H9 (cell line): ENCODE measurements at regions not wholly inside any gene's neighbourhood (a gene's known extent, or its start where the extent isn't known, plus 50 kb on each side); places are given as distances from the start of the nearest gene placed in this dataset.

Source experiments
- DNase-seq: peaks from one replicate; pipeline ENCODE4 v3.0.0-alpha.2; 2017
- H2AFZ ChIP-seq: one replicate; pipeline ENCODE4 v1.6.1; 2013; ENCODE audit warnings: mild to moderate bottlenecking, low read length, control low read depth, moderate library complexity
- H2AK5ac ChIP-seq: 2 replicates; pipeline ENCODE4 v1.6.1; 2013; ENCODE audit warnings: low read length, control low read depth, mixed read lengths; ENCODE audit not compliant: insufficient read length
- H2BK120ac ChIP-seq: one replicate; pipeline ENCODE4 v1.6.1; 2013; ENCODE audit warnings: low read depth, mild to moderate bottlenecking, low read length, control low read depth, inconsistent platforms; ENCODE audit not compliant: poor library complexity, severe bottlenecking
- H2BK12ac ChIP-seq: 2 replicates; pipeline ENCODE4 v1.6.1; 2013; ENCODE audit warnings: low read length, control low read depth, mixed read lengths, low read depth; ENCODE audit not compliant: insufficient read length
- H2BK15ac ChIP-seq: 2 replicates; pipeline ENCODE4 v1.6.1; 2013; ENCODE audit warnings: low read depth, low read length, control low read depth
- H2BK20ac ChIP-seq: one replicate; pipeline ENCODE4 v1.6.1; 2013; ENCODE audit warnings: low read depth, mild to moderate bottlenecking, low read length, control low read depth, inconsistent platforms; ENCODE audit not compliant: poor library complexity, severe bottlenecking
- H2BK5ac ChIP-seq: 2 replicates; pipeline ENCODE4 v1.6.1; 2013; ENCODE audit warnings: low read length, control low read depth, mixed read lengths; ENCODE audit not compliant: insufficient read length
- H3K14ac ChIP-seq: 2 replicates; pipeline ENCODE4 v1.6.1; 2013; ENCODE audit warnings: low read length, control low read depth; ENCODE audit not compliant: insufficient read depth
- H3K18ac ChIP-seq: 2 replicates; pipeline ENCODE4 v1.6.1; 2013; ENCODE audit warnings: low read depth, mild to moderate bottlenecking, mixed read lengths, low read length, control low read depth; ENCODE audit not compliant: insufficient read length
- H3K23ac ChIP-seq: 2 replicates; pipeline ENCODE4 v1.6.1; 2013; ENCODE audit warnings: low read length, control low read depth, mixed read lengths, low read depth; ENCODE audit not compliant: insufficient read length
- H3K23me2 ChIP-seq: 2 replicates; pipeline ENCODE4 v1.6.1; 2013; ENCODE audit warnings: low read depth, mild to moderate bottlenecking, mixed read lengths, low read length, control low read depth; ENCODE audit not compliant: insufficient read length, poor library complexity, severe bottlenecking
- H3K27ac ChIP-seq: 2 replicates; pipeline ENCODE4 v1.5.1; 2013; ENCODE audit warnings: low read length, control low read depth, mixed read lengths, low read depth; ENCODE audit not compliant: insufficient read length
- H3K27me3 ChIP-seq: 2 replicates; pipeline ENCODE4 v1.6.1; 2013; ENCODE audit warnings: low read length, control low read depth, inconsistent platforms; ENCODE audit not compliant: insufficient read depth
- H3K4ac ChIP-seq: 2 replicates; pipeline ENCODE4 v1.6.1; 2013; ENCODE audit warnings: low read depth, mild to moderate bottlenecking, control low read depth, inconsistent platforms, low read length, moderate library complexity
- H3K4me1 ChIP-seq: 2 replicates; pipeline ENCODE4 v1.6.1; 2013; ENCODE audit warnings: low read length, control low read depth, inconsistent platforms; ENCODE audit not compliant: insufficient read depth
- H3K4me2 ChIP-seq: 2 replicates; pipeline ENCODE4 v1.6.1; 2013; ENCODE audit warnings: low read length, control low read depth, mixed read lengths; ENCODE audit not compliant: insufficient read length, insufficient read depth
- H3K56ac ChIP-seq: 2 replicates; pipeline ENCODE4 v1.6.1; 2013; ENCODE audit warnings: low read depth, mild to moderate bottlenecking, mixed read lengths, low read length, control low read depth; ENCODE audit not compliant: insufficient read length
- H3K79me1 ChIP-seq: 2 replicates; pipeline ENCODE4 v1.6.1; 2013; ENCODE audit warnings: low read depth, mild to moderate bottlenecking, moderate library complexity, low read length, control low read depth, inconsistent platforms; ENCODE audit not compliant: insufficient read depth, poor library complexity, severe bottlenecking
- H3K79me2 ChIP-seq: 2 replicates; pipeline ENCODE4 v1.6.1; 2013; ENCODE audit warnings: low read length, control low read depth, inconsistent platforms; ENCODE audit not compliant: insufficient read depth
- H3K9ac ChIP-seq: 2 replicates; pipeline ENCODE4 v1.6.1; 2013; ENCODE audit warnings: low read length, control low read depth, mixed read lengths; ENCODE audit not compliant: insufficient read length; ENCODE audit errors: extremely low read depth
- H3K9me3 ChIP-seq: one replicate; pipeline ENCODE4 v1.6.1; 2013; ENCODE audit warnings: low read depth, low read length, inconsistent platforms; ENCODE audit not compliant: control insufficient read depth
- H3T11ph ChIP-seq: one replicate; pipeline ENCODE4 v1.6.1; 2013; ENCODE audit warnings: mild to moderate bottlenecking, low read length, control low read depth, inconsistent platforms
- H4K20me1 ChIP-seq: one replicate; pipeline ENCODE4 v1.6.1; 2013; ENCODE audit not compliant: control insufficient read depth, insufficient read length, insufficient read depth
- H4K5ac ChIP-seq: 2 replicates; pipeline ENCODE4 v1.6.1; 2013; ENCODE audit warnings: low read depth, mild to moderate bottlenecking, mixed read lengths, low read length, control low read depth; ENCODE audit not compliant: insufficient read length
- H4K8ac ChIP-seq: replicated peaks from 2 replicates; pipeline ENCODE4 v1.6.1; 2013; ENCODE audit warnings: low read length, control low read depth, mixed read lengths, low read depth; ENCODE audit not compliant: insufficient read length
- H4K91ac ChIP-seq: 2 replicates; pipeline ENCODE4 v1.6.1; 2013; ENCODE audit warnings: low read depth, mild to moderate bottlenecking, moderate library complexity, mixed read lengths, low read length, control low read depth; ENCODE audit not compliant: insufficient read length
- H3K27ac Mint-ChIP-seq, 3 experiments: 2 replicates in 2 of 3; 3 replicates in 1 of 3; pipeline ENCODE4 v1.8.0; 2020 to 2021; ENCODE audit warnings: mixed read lengths in 3 of 3, mild to moderate bottlenecking in 1 of 3, moderate library complexity in 1 of 3
- H3K27me3 Mint-ChIP-seq: 2 replicates; pipeline ENCODE4 v1.8.0; 2021; ENCODE audit warnings: low read depth, mild to moderate bottlenecking, moderate library complexity, mixed read lengths
- H3K36me3 Mint-ChIP-seq, 3 experiments: 2 replicates in 2 of 3; 3 replicates in 1 of 3; pipeline ENCODE4 v1.8.0; 2020 to 2021; ENCODE audit warnings: low read depth in 3 of 3, mixed read lengths in 3 of 3; ENCODE audit not compliant: insufficient read depth in 1 of 3
- H3K4me1 Mint-ChIP-seq, 2 experiments: 2 replicates each; pipeline ENCODE4 v1.8.0; 2020; ENCODE audit warnings: mixed read lengths in 2 of 2
- H3K4me3 Mint-ChIP-seq, 2 experiments: 2 replicates in 1 of 2; 3 replicates in 1 of 2; pipeline ENCODE4 v1.8.0; 2020 to 2021; ENCODE audit warnings: mild to moderate bottlenecking in 2 of 2, mixed read lengths in 2 of 2, moderate library complexity in 1 of 2
- H3K9me3 Mint-ChIP-seq, 2 experiments: 2 replicates in 1 of 2; 3 replicates in 1 of 2; pipeline ENCODE4 v1.8.0; 2020; ENCODE audit warnings: mild to moderate bottlenecking in 2 of 2, mixed read lengths in 2 of 2, moderate library complexity in 1 of 2
- WGBS: extraction: QIAGEN DNeasy Blood & Tissue Kit; methylation state at CpG from one replicate; pipeline ENCODE4 v1.1.7; 2013; ENCODE audit warnings: missing lambda C conversion rate, low lambda C conversion rate, mixed read lengths; ENCODE audit not compliant: insufficient read length; ENCODE audit errors: extremely low coverage; 5-methylcytosine and 5-hydroxymethylcytosine counted together
- TF ChIP-seq, protein P1 (sequence below): fragments of 200-600 bp; sonication (generic); conservative IDR thresholded peaks from 3 replicates; pipeline ENCODE4 v1.8.0; 2021; ENCODE audit warnings: antibody characterized with exemption, mild to moderate bottlenecking

DNA sequence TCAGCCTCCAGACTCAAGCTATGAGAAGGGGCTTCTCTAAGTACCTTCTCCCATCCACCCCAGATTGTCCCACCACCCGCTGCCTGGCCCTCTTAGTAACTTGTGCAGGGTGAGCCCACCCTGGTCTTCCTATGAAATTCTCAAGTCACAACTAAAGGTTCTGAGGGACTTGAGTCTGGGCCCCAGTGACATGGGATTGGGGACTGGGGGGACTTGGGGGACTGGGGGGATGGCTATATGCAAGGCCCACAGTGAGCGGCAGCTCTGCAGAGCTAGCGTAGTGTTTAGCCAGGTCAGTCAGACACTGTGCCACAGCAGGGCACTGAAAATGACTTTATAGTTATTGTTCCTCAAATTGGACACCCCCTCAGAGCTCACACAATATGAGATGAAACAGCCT, 622.3 kb upstream of the CADM1 start:
- no peak overlapping the region for H3K9ac ChIP-seq
- H3K9me3 ChIP-seq, result no peaks in the 10 kb centered on the region
- Mint-ChIP-seq H3K36me3 (no peaks in the 10 kb centered on the region), H3K27me3 (no peaks in the 10 kb centered on the region; the same call in none of the 2 replicates), H3K4me3 (no peak overlapping the region), H3K27ac (no peak overlapping the region), H3K4me1 (no peaks in the 10 kb centered on the region), H3K9me3 (no peaks in the 10 kb centered on the region)
- no peak overlapping the region for H4K91ac ChIP-seq
- no peak overlapping the region for H3K23ac ChIP-seq
- H3K56ac ChIP-seq, result no peak overlapping the region
- H4K5ac ChIP-seq, result no peak overlapping the region
- H2BK5ac ChIP-seq, result no peak overlapping the region
- H3K4me2 ChIP-seq, result no peak overlapping the region
- no peak overlapping the region for H3T11ph ChIP-seq
- H3K18ac ChIP-seq, result no peak overlapping the region
- H2BK12ac ChIP-seq, result no peak overlapping the region
- H4K8ac ChIP-seq, result no peak overlapping the region
- no peak overlapping the region for H2BK15ac ChIP-seq
- H3K14ac ChIP-seq, result no peak overlapping the region
- H3K79me2 ChIP-seq, result no peaks in the 10 kb centered on the region
- H3K23me2 ChIP-seq, result no peaks in the 10 kb centered on the region
- no peak overlapping the region for H2AK5ac ChIP-seq
- DNase-seq, result no peak
- no peak overlapping the region for H2BK120ac ChIP-seq
- H4K20me1 ChIP-seq, result peaks cover 3% of the 10 kb centered on the region
- H3K27me3 ChIP-seq, result no peaks in the 10 kb centered on the region
- TF ChIP-seq, protein P1, sequence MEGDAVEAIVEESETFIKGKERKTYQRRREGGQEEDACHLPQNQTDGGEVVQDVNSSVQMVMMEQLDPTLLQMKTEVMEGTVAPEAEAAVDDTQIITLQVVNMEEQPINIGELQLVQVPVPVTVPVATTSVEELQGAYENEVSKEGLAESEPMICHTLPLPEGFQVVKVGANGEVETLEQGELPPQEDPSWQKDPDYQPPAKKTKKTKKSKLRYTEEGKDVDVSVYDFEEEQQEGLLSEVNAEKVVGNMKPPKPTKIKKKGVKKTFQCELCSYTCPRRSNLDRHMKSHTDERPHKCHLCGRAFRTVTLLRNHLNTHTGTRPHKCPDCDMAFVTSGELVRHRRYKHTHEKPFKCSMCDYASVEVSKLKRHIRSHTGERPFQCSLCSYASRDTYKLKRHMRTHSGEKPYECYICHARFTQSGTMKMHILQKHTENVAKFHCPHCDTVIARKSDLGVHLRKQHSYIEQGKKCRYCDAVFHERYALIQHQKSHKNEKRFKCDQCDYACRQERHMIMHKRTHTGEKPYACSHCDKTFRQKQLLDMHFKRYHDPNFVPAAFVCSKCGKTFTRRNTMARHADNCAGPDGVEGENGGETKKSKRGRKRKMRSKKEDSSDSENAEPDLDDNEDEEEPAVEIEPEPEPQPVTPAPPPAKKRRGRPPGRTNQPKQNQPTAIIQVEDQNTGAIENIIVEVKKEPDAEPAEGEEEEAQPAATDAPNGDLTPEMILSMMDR, result no peak
- no peak overlapping the region for H3K4ac ChIP-seq
- WGBS, result no CpG with 5 or more reads among the region's 3 CpGs
- H3K4me1 ChIP-seq, result no peaks in the 10 kb centered on the region
- H2AFZ ChIP-seq, result no peak overlapping the region
- no peaks in the 10 kb centered on the region for H3K79me1 ChIP-seq
- no peak overlapping the region for H3K27ac ChIP-seq
- no peak overlapping the region for H2BK20ac ChIP-seq
